ENCODE measurements at regions not wholly inside any gene's neighbourhood (a gene's known extent, or its start where the extent isn't known, plus 50 kb on each side); places are given as distances from the start of the nearest gene placed in this dataset.
"Not testable (repeated sequence)": the region's sequence is repeated elsewhere in the genome, so short reads cannot be mapped to it uniquely, and the experiment has no call there.

DNA sequence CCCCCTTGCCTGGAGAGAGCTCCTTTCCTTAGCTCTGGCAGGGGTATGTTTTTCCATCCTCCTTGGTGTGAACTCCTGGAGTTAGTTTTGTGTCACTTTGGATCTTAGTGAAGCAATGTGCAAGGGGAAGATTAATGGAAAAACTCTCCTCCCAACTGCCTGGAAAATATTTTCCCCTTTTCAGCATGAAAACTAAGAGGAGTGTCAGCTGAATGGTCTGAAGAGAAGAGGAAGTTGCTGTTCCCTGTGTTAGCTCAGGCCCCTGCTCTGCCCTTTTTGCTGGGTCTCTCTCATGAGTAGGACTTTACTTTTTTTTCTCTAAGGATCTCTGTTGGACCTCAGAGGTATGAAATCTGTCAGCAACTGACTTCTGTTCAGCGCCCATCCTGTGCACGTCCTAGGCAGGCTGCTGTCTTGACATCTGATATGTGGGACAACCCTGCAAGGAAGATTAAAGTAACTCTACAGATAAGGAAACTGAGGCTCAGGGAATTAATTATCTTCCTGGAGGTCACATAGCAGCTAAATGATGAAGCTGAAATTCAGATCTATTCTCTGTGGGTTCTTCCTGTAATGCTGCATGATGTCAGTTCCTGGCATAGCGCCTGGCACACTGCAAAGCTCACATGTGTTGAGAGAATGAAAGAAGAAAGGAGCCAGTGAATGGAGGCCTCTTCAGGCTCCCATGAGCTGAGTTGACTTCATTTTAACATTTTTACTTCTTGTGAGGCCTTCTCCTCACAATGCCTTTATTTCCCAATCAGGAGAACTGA lies 109.7 kb upstream of the GALNT15 start:
- Histone ChIP-seq H3K9ac (ENCODE audit: low read length in 2 of 2) (no peak overlapping the region), H3K27me3 (ENCODE audit: control insufficient read depth in 1 of 2, insufficient read depth in 2 of 2, low read length in 2 of 2) (no peaks in the 10 kb centered on the region), H3K36me3 (ENCODE audit: control insufficient read depth in 2 of 2, insufficient read depth in 2 of 2, low read length in 2 of 2) (no peaks in the 10 kb centered on the region), H3K9me3 (ENCODE audit: control insufficient read depth in 2 of 2, low read length in 2 of 2) (no peaks in the 10 kb centered on the region), H3K4me1 (ENCODE audit: control insufficient read depth, insufficient read depth, low read length) (peaks cover 11% of the 10 kb centered on the region), H3K4me3 (ENCODE audit: low read length in 2 of 2) (no peak overlapping the region), H3K27ac (ENCODE audit: low read length) (peak overlapping the region; percentile 53)

- Histone ChIP-seq H3K4me3 (ENCODE audit: low read length in 2 of 2) (no peak overlapping the region), H3K9ac (ENCODE audit: low read length in 2 of 2) (no peak overlapping the region), H3K36me3 (ENCODE audit: control insufficient read depth in 2 of 2, insufficient read depth in 2 of 2, low read length in 2 of 2) (no peaks in the 10 kb centered on the region), H3K27ac (ENCODE audit: low read length) (no peak overlapping the region), H3K27me3 (ENCODE audit: control insufficient read depth in 1 of 2, insufficient read depth in 2 of 2, low read length in 2 of 2) (no peaks in the 10 kb centered on the region), H3K4me1 (ENCODE audit: control insufficient read depth, insufficient read depth, low read length) (peaks cover 7% of the 10 kb centered on the region), H3K9me3 (ENCODE audit: control insufficient read depth in 2 of 2, low read length in 2 of 2) (no peaks in the 10 kb centered on the region)
Observed at GRCh38 chr3:16066545-16066944, 107.9 kb upstream of the GALNT15 start.

GRCh38 chr3:16066975-16067374 lies 107.5 kb upstream of the GALNT15 start:
- H3K36me3 ChIP-seq (ENCODE audit: control insufficient read depth in 2 of 2, insufficient read depth in 2 of 2, low read length in 2 of 2) = no peaks in the 10 kb centered on the region
- no peak overlapping the region for H3K27ac ChIP-seq (ENCODE audit: low read length)
- no peak overlapping the region for H3K9ac ChIP-seq (ENCODE audit: low read length in 2 of 2)
- no peaks in the 10 kb centered on the region for H3K9me3 ChIP-seq (ENCODE audit: control insufficient read depth in 2 of 2, low read length in 2 of 2)
- no peaks in the 10 kb centered on the region for H3K27me3 ChIP-seq (ENCODE audit: control insufficient read depth in 1 of 2, insufficient read depth in 2 of 2, low read length in 2 of 2)
- H3K4me1 ChIP-seq (ENCODE audit: control insufficient read depth, insufficient read depth, low read length) = peaks cover 7% of the 10 kb centered on the region
- H3K4me3 ChIP-seq (ENCODE audit: low read length in 2 of 2) = no peak overlapping the region

- H3K27ac ChIP-seq (ENCODE audit: low read length) = no peak overlapping the region
- H3K27me3 ChIP-seq (ENCODE audit: control insufficient read depth in 1 of 2, insufficient read depth in 2 of 2, low read length in 2 of 2) = no peaks in the 10 kb centered on the region
- peaks cover 7% of the 10 kb centered on the region for H3K4me1 ChIP-seq (ENCODE audit: control insufficient read depth, insufficient read depth, low read length)
- no peak overlapping the region for H3K9ac ChIP-seq (ENCODE audit: low read length in 2 of 2)
- H3K9me3 ChIP-seq (ENCODE audit: control insufficient read depth in 2 of 2, low read length in 2 of 2) = no peaks in the 10 kb centered on the region
- no peak overlapping the region for H3K4me3 ChIP-seq (ENCODE audit: low read length in 2 of 2)
- no peaks in the 10 kb centered on the region for H3K36me3 ChIP-seq (ENCODE audit: control insufficient read depth in 2 of 2, insufficient read depth in 2 of 2, low read length in 2 of 2)
Observed at GRCh38 chr3:16067837-16068471, 106.5 kb upstream of the GALNT15 start.

DNA sequence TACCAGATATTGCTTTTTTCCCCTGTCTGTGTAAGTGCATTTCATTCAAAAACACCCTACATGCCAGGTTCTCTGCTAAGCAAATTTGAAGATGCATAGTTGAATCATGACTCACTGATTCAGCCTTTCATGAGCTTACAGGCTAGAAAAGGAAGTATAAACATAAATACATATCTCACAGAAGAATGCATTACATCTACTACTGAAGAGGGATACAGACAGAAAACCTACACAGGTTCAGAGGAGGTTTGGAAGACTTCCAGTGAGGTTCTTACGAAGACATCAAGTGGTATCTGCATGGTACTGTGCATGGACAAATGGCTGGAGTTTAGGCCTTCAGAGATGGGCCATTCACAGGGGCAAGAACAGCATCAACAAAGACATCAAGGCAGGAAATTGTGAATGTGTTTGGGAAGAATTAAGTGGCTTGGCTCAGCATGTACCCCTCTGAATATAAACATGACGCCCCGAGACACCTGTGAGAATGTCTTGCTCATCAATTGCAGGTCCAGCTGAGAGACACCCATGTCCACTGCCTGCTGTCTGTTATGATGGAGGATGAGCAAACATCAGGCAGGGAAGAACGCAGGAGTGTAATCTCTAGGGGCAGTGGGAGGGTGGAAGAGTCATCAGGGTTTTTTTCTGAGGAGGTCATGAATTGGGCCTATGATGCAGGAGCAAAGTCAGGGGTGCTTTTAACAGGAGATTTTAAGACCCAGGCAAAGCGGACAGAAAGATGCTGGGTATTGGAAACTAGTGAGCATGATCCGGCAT lies 105.1 kb upstream of the GALNT15 start:
- Histone ChIP-seq H3K4me3 (ENCODE audit: low read length in 2 of 2) (no peak overlapping the region), H3K9me3 (ENCODE audit: control insufficient read depth in 2 of 2, low read length in 2 of 2) (no peaks in the 10 kb centered on the region), H3K27ac (ENCODE audit: low read length) (no peak overlapping the region), H3K27me3 (ENCODE audit: control insufficient read depth in 1 of 2, insufficient read depth in 2 of 2, low read length in 2 of 2) (no peaks in the 10 kb centered on the region), H3K9ac (ENCODE audit: low read length in 2 of 2) (no peak overlapping the region), H3K36me3 (ENCODE audit: control insufficient read depth in 2 of 2, insufficient read depth in 2 of 2, low read length in 2 of 2) (no peaks in the 10 kb centered on the region), H3K4me1 (ENCODE audit: control insufficient read depth, insufficient read depth, low read length) (peaks cover 6% of the 10 kb centered on the region)

DNA sequence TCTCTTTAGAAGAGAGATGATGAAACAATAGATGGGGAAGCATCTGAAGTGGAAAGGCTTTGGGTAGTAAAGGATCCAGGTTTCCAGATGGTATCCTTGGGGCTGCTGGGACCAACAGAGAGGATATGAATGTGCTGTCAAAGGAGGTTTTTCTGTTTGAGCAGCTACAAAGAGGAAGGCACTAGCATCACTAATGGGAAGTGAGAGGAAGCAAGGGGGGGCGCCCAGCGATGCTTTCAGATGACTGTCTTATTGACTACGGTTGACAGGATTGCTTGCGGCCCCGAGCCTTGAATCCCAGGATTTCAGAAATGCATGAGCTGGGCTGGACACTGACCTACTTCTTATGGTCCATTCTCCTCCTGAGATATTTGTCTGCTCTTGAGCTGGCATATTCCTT lies 103.8 kb upstream of the GALNT15 start:
- no peaks in the 10 kb centered on the region for H3K36me3 ChIP-seq (ENCODE audit: control insufficient read depth in 2 of 2, insufficient read depth in 2 of 2, low read length in 2 of 2)
- no peak overlapping the region for H3K4me3 ChIP-seq (ENCODE audit: low read length in 2 of 2)
- no peak overlapping the region for H3K27ac ChIP-seq (ENCODE audit: low read length)
- no peaks in the 10 kb centered on the region for H3K9me3 ChIP-seq (ENCODE audit: control insufficient read depth in 2 of 2, low read length in 2 of 2)
- no peaks in the 10 kb centered on the region for H3K4me1 ChIP-seq (ENCODE audit: control insufficient read depth, insufficient read depth, low read length)
- H3K27me3 ChIP-seq (ENCODE audit: control insufficient read depth in 1 of 2, insufficient read depth in 2 of 2, low read length in 2 of 2) = no peaks in the 10 kb centered on the region
- no peak overlapping the region for H3K9ac ChIP-seq (ENCODE audit: low read length in 2 of 2)

DNA sequence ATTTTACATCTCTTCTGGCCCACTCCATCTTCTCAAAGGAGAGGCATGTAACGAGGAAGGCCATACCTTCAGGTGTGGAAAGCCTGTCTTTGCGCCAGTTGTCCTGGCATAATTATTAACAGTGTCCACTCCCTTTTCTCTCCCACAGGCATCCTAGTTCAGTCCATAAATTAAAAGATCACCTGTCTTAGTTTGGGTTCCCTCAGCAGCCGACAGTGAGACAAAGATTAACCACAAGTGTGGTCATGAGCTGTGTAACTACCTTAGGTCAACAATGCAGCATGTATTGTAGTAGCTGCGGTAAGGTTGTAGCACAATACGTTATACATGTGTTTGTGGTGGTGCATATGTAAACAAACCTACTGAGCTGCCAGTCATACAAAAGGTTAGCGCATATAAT lies 103.3 kb upstream of the GALNT15 start:
- Histone ChIP-seq H3K27me3 (ENCODE audit: control insufficient read depth in 1 of 2, insufficient read depth in 2 of 2, low read length in 2 of 2) (no peaks in the 10 kb centered on the region), H3K36me3 (ENCODE audit: control insufficient read depth in 2 of 2, insufficient read depth in 2 of 2, low read length in 2 of 2) (no peaks in the 10 kb centered on the region), H3K9ac (ENCODE audit: low read length in 2 of 2) (no peak overlapping the region), H3K27ac (ENCODE audit: low read length) (no peak overlapping the region), H3K9me3 (ENCODE audit: control insufficient read depth in 2 of 2, low read length in 2 of 2) (no peaks in the 10 kb centered on the region), H3K4me1 (ENCODE audit: control insufficient read depth, insufficient read depth, low read length) (no peaks in the 10 kb centered on the region), H3K4me3 (ENCODE audit: low read length in 2 of 2) (no peak overlapping the region)

DNA sequence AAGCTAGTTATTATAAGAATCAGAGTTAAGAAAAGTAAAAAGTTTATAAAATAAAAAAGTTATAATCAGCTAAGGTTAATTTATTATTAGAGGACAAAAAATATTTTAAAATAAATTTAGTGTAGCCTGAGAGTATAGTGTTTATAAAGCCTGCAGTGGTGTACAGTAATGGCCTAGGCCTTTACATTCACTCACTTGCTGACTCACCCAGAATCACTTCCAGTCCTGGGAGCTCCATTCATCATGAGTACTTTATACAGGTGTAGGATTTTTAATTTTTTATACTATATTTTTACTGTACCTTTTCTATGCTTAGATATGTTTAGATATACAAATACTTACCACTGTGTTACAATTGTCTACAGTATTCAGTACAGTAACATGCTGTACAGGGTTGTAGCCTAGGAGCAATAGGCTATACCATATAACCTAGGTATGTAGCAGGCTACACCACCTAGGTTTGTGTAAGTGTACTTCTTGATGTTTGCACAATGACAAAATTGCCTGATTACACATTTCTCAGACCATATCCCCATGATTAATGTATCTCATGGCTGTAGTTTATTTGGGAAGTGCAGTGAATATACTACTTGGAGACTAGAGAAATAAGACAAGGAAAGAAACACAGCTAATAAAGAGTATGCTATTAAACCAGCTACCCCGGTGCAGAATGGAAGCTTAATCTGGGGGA lies 101.9 kb upstream of the GALNT15 start:
- Histone ChIP-seq H3K36me3 (ENCODE audit: control insufficient read depth in 2 of 2, insufficient read depth in 2 of 2, low read length in 2 of 2) (no peaks in the 10 kb centered on the region), H3K9ac (ENCODE audit: low read length in 2 of 2) (no peak overlapping the region), H3K4me3 (ENCODE audit: low read length in 2 of 2) (no peak overlapping the region), H3K9me3 (ENCODE audit: control insufficient read depth in 2 of 2, low read length in 2 of 2) (peaks cover 0 to 5% of the 10 kb centered on the region in 2 donors), H3K4me1 (ENCODE audit: control insufficient read depth, insufficient read depth, low read length) (no peaks in the 10 kb centered on the region), H3K27me3 (ENCODE audit: control insufficient read depth in 1 of 2, insufficient read depth in 2 of 2, low read length in 2 of 2) (no peaks in the 10 kb centered on the region), H3K27ac (ENCODE audit: low read length) (no peak overlapping the region)

GRCh38 chr3:16073203-16073602 lies 101.3 kb upstream of the GALNT15 start:
- no peaks in the 10 kb centered on the region for H3K27me3 ChIP-seq (ENCODE audit: control insufficient read depth in 1 of 2, insufficient read depth in 2 of 2, low read length in 2 of 2)

DNA sequence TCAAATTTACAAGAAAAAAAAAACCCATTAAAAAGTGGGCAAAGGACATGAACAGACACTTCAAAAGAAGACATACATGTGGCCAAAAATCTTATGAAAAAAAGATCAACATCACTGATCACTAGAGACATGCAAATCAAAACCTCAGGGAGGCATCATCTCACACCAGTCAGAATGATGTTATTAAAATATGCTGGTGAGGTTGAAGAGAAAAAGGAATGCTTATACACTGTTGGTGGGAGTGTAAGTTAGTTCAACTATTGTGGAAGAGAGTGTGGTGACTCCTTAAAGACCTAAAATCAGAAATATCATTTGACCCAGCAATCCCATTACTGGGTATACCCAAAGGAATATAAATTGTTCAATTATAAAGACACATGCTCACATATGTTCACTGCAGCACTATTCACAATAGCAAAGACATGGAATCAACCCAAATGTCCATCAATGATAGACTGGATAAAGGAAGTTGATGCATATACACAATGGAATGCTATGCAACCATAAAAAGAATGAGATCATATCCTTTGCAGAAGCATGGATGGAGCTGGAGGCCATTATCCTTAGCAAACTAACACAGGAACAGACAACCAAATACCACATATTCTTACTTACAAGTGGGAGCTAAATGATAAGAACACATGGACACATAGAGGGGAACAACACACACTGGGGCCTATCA lies 100.3 kb upstream of the GALNT15 start:
- not testable (repeated sequence) for H3K27me3 ChIP-seq (ENCODE audit: control insufficient read depth in 1 of 2, insufficient read depth in 2 of 2, low read length in 2 of 2); H3K4me1 ChIP-seq (ENCODE audit: control insufficient read depth, insufficient read depth, low read length); H3K4me3 ChIP-seq (ENCODE audit: low read length in 2 of 2); H3K36me3 ChIP-seq (ENCODE audit: control insufficient read depth in 2 of 2, insufficient read depth in 2 of 2, low read length in 2 of 2); H3K9ac ChIP-seq (ENCODE audit: low read length in 2 of 2); H3K9me3 ChIP-seq (ENCODE audit: control insufficient read depth in 2 of 2, low read length in 2 of 2); H3K27ac ChIP-seq (ENCODE audit: low read length)

More at GRCh38 chr3:16073203-16073602, 101.3 kb upstream of the GALNT15 start:
- peaks cover 0 to 5% of the 10 kb centered on the region in 2 donors for H3K9me3 ChIP-seq (ENCODE audit: control insufficient read depth in 2 of 2, low read length in 2 of 2)
- H3K9ac ChIP-seq (ENCODE audit: low read length in 2 of 2) = no peak overlapping the region
- no peaks in the 10 kb centered on the region for H3K4me1 ChIP-seq (ENCODE audit: control insufficient read depth, insufficient read depth, low read length)
- no peak overlapping the region for H3K27ac ChIP-seq (ENCODE audit: low read length)
- H3K4me3 ChIP-seq (ENCODE audit: low read length in 2 of 2) = no peak overlapping the region
- H3K36me3 ChIP-seq (ENCODE audit: control insufficient read depth in 2 of 2, insufficient read depth in 2 of 2, low read length in 2 of 2) = no peaks in the 10 kb centered on the region
